IMR-90 (cell line): ENCODE measurements at regions not wholly inside any gene's neighbourhood (a gene's known extent, or its start where the extent isn't known, plus 50 kb on each side); places are given as distances from the start of the nearest gene placed in this dataset.

Experiments used
- ATAC-seq: fragments of 200-7000 bp; cut with Tn5 transposase; 2 replicates; pipeline ENCODE4 v1.9.1; 2020; ENCODE audit warnings: low read depth, mild to moderate bottlenecking, moderate library complexity
- BruUV-seq: library from RNA; stranded (reverse); fragments of 400-500 nt; replicated peaks from 2 replicates; lab custom pipeline; 2021; lab: Mats Ljungman, UMichigan
- CTCF ChIA-PET: fragments of 300-600 bp; formaldehyde crosslinking; extraction: SDS; loops from one replicate; lab custom pipeline; 2021; ENCODE audit warnings: antibody characterized with exemption; lab: Yijun Ruan, JAX
- POLR2A ChIA-PET: fragments of 300-600 bp; sonication (Branson Sonifier 250); formaldehyde crosslinking; loops from one replicate; lab custom pipeline; 2022; ENCODE audit warnings: antibody characterized with exemption; ENCODE audit not compliant: unreplicated experiment; lab: Charles Lee
- DNase-seq: peaks from one replicate; pipeline ENCODE4 v3.0.0; 2013
- H2AFZ ChIP-seq: replicated peaks from 2 replicates; pipeline ENCODE3; 2013; ENCODE audit warnings: low read length, mild to moderate bottlenecking; ENCODE audit not compliant: poor library complexity
- H2AK5ac ChIP-seq: 2 replicates; pipeline ENCODE4 v1.6.1; 2013; ENCODE audit warnings: low read depth, low read length, inconsistent platforms
- H2AK9ac ChIP-seq: replicated peaks from 2 replicates; pipeline ENCODE3; 2013; ENCODE audit warnings: mild to moderate bottlenecking, low read depth, low read length, moderate library complexity; ENCODE audit not compliant: poor library complexity
- H2BK120ac ChIP-seq: 2 replicates; pipeline ENCODE4 v1.6.1; 2013; ENCODE audit warnings: low read depth, low read length, inconsistent platforms
- H2BK15ac ChIP-seq: 3 replicates; pipeline ENCODE4 v1.6.1; 2013; ENCODE audit warnings: low read depth, low read length, inconsistent platforms
- H2BK20ac ChIP-seq: 2 replicates; pipeline ENCODE4 v1.6.1; 2013; ENCODE audit warnings: low read depth, mild to moderate bottlenecking, inconsistent platforms, low read length, moderate library complexity
- H2BK5ac ChIP-seq: 2 replicates; pipeline ENCODE4 v1.6.1; 2013; ENCODE audit warnings: mild to moderate bottlenecking, low read depth, low read length, inconsistent platforms; ENCODE audit not compliant: poor library complexity, severe bottlenecking
- H3K14ac ChIP-seq: replicated peaks from 2 replicates; pipeline ENCODE4 v1.6.1; 2013; ENCODE audit warnings: low read depth, low read length, inconsistent platforms
- H3K18ac ChIP-seq: 2 replicates; pipeline ENCODE4 v1.6.1; 2013; ENCODE audit warnings: low read depth, low read length, control low read depth
- H3K23ac ChIP-seq: 2 replicates; pipeline ENCODE4 v1.6.1; 2013; ENCODE audit warnings: low read depth, low read length, inconsistent platforms
- H3K27ac ChIP-seq: 2 replicates; pipeline ENCODE4 v1.5.1; 2013; ENCODE audit warnings: mild to moderate bottlenecking, control low read depth, low read length; ENCODE audit not compliant: insufficient read depth
- H3K27me3 ChIP-seq: 2 replicates; pipeline ENCODE4 v1.6.1; 2013; ENCODE audit warnings: low read length; ENCODE audit not compliant: control insufficient read depth, insufficient read depth
- H3K36me3 ChIP-seq: 2 replicates; pipeline ENCODE4 v1.6.1; 2013; ENCODE audit warnings: low read length, mixed read lengths; ENCODE audit not compliant: control insufficient read depth, insufficient read depth
- H3K4ac ChIP-seq: 2 replicates; pipeline ENCODE4 v1.6.1; 2013; ENCODE audit warnings: low read depth, low read length, inconsistent platforms
- H3K4me1 ChIP-seq: 2 replicates; pipeline ENCODE4 v1.6.1; 2013; ENCODE audit warnings: low read length, mixed read lengths; ENCODE audit not compliant: control insufficient read depth, insufficient read depth
- H3K4me2 ChIP-seq: 2 replicates; pipeline ENCODE4 v1.6.1; 2013; ENCODE audit warnings: low read depth, mild to moderate bottlenecking, control low read depth, low read length, moderate library complexity
- H3K4me3 ChIP-seq: 2 replicates; pipeline ENCODE4 v1.5.1; 2013; ENCODE audit warnings: low read depth, mild to moderate bottlenecking, control low read depth, low read length, moderate library complexity; ENCODE audit not compliant: insufficient read depth
- H3K56ac ChIP-seq: 2 replicates; pipeline ENCODE4 v1.6.1; 2013; ENCODE audit warnings: low read length, inconsistent platforms; ENCODE audit not compliant: insufficient read depth; ENCODE audit errors: extremely low read depth
- H3K79me1 ChIP-seq, 2 experiments: 2 replicates each; pipeline ENCODE4 v1.6.1; 2013; ENCODE audit warnings: low read length in 2 of 2, inconsistent platforms in 1 of 2, low read depth in 1 of 2
- H3K9ac ChIP-seq: 2 replicates; pipeline ENCODE4 v1.6.1; 2013; ENCODE audit warnings: low read depth, low read length, control low read depth
- H3K9me1 ChIP-seq: 2 replicates; pipeline ENCODE4 v1.6.1; 2013; ENCODE audit warnings: low read length, inconsistent platforms; ENCODE audit not compliant: insufficient read depth
- H3K9me3 ChIP-seq: 2 replicates; pipeline ENCODE4 v1.6.1; 2013; ENCODE audit warnings: low read length; ENCODE audit not compliant: control insufficient read depth, insufficient read depth
- H4K20me1 ChIP-seq: 2 replicates; pipeline ENCODE4 v1.6.1; 2013; ENCODE audit warnings: low read length, inconsistent platforms; ENCODE audit not compliant: insufficient read depth
- H4K5ac ChIP-seq: 2 replicates; pipeline ENCODE4 v1.6.1; 2013; ENCODE audit warnings: mild to moderate bottlenecking, low read depth, low read length, control low read depth
- H4K8ac ChIP-seq, 2 experiments: 2 replicates each; pipeline ENCODE4 v1.6.1; 2013; ENCODE audit warnings: low read depth in 2 of 2, low read length in 2 of 2, control low read depth in 1 of 2, inconsistent platforms in 1 of 2
- H4K91ac ChIP-seq: 2 replicates; pipeline ENCODE4 v1.6.1; 2013; ENCODE audit warnings: low read depth, low read length, inconsistent platforms; ENCODE audit not compliant: insufficient read depth
- BHLHE40 ChIP-seq: fragments of 150-350 bp; IDR thresholded peaks from 2 replicates; pipeline ENCODE4 v1.6.1; 2016; ENCODE audit warnings: mild to moderate bottlenecking, low read depth, low read length
- CEBPB ChIP-seq: IDR thresholded peaks from 2 replicates; pipeline ENCODE4 v1.6.1; 2012; ENCODE audit warnings: low read depth, low read length, improper control_type of control experiment
- CHD1 ChIP-seq: IDR thresholded peaks from 2 replicates; pipeline ENCODE4 v1.6.1; 2012; ENCODE audit warnings: low read depth, low read length, improper control_type of control experiment
- MAZ ChIP-seq: IDR thresholded peaks from 2 replicates; pipeline ENCODE4 v1.6.1; 2012; ENCODE audit warnings: low read depth, mild to moderate bottlenecking, low read length, improper control_type of control experiment, moderate library complexity, borderline replicate concordance
- MXI1 ChIP-seq: IDR thresholded peaks from 2 replicates; pipeline ENCODE4 v1.6.1; 2012; ENCODE audit warnings: low read depth, mild to moderate bottlenecking, low read length, moderate library complexity, borderline replicate concordance
- WGBS, 2 experiments: methylation state at CpG; one replicate each; pipeline versions ENCODE4 v1.1.5 to v1.1.7; 2013; ENCODE audit warnings: missing lambda C conversion rate in 2 of 2; ENCODE audit not compliant: insufficient read length in 1 of 2; ENCODE audit errors: extremely low coverage in 2 of 2; 5-methylcytosine and 5-hydroxymethylcytosine counted together
- dilution Hi-C: fragments of 300-500 bp; cut with HindIII; formaldehyde crosslinking; loops from one replicate; pipeline ENCODE4 v1.14.3; 2018; ENCODE audit warnings: low sequenced_read_pairs; ENCODE audit not compliant: unreplicated experiment
- in situ Hi-C: fragments of 300-500 bp; cut with MboI; formaldehyde crosslinking; loops from 3 replicates; pipeline ENCODE4 v1.14.3; 2019; ENCODE audit warnings: low sequenced_read_pairs, inconsistent platforms, mixed read lengths
- intact Hi-C: fragments of 100-400 bp; cut with micrococcal nuclease; formaldehyde crosslinking; loops from 2 replicates; pipeline ENCODE4 v1.10.0; 2022
- TF ChIP-seq, protein P1 (sequence below): fragments of 150-350 bp; IDR thresholded peaks from 2 replicates; pipeline ENCODE4 v1.6.1; 2017; ENCODE audit warnings: mild to moderate bottlenecking, antibody characterized with exemption, low read length, low read depth
- TF ChIP-seq, protein P2 (sequence below): conservative IDR thresholded peaks from 2 replicates; pipeline ENCODE4 v1.5.1; 2012; ENCODE audit warnings: mild to moderate bottlenecking, low read depth, low read length, improper control_type of control experiment

DNA sequence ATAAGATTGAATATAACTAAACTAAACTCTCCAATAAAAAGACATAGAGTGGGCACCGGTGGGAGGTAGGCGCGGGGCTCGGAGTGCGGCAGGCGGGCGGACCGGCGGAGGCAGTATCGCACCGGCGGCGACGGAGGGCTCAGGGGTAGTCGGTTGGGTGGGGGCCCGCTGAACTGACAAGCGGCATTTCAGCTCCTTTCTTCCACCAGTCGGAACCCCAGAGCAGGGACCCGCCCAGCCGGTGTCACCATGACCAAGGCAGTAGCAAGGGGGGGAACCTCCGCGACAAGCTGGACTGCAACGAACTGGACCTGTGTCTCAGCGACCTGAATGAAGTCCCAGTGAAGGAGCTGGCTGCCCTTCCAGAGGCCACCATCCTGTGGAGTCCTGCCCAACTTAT lies 156.7 kb downstream of the HINT1 start:
- no peak overlapping the region for H3K4me3 ChIP-seq
- no TSS peak for BruUV-seq
- no peak overlapping the region for H2AK5ac ChIP-seq
- no peak overlapping the region for H4K91ac ChIP-seq
- H2BK20ac ChIP-seq, result no peak overlapping the region
- H2BK15ac ChIP-seq, result no peak overlapping the region
- ATAC-seq (no peak), DNase-seq (no peak)
- H3K4me1 ChIP-seq, result no peaks in the 10 kb centered on the region
- H3K56ac ChIP-seq, result no peak overlapping the region
- no peak overlapping the region for H3K4ac ChIP-seq
- no peaks in the 10 kb centered on the region for H3K9me1 ChIP-seq
- TF ChIP-seq CHD1, result no peak
- TF ChIP-seq MXI1, result no peak
- TF ChIP-seq, protein P1, sequence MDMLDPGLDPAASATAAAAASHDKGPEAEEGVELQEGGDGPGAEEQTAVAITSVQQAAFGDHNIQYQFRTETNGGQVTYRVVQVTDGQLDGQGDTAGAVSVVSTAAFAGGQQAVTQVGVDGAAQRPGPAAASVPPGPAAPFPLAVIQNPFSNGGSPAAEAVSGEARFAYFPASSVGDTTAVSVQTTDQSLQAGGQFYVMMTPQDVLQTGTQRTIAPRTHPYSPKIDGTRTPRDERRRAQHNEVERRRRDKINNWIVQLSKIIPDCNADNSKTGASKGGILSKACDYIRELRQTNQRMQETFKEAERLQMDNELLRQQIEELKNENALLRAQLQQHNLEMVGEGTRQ, result no peak
- TF ChIP-seq, protein P2, sequence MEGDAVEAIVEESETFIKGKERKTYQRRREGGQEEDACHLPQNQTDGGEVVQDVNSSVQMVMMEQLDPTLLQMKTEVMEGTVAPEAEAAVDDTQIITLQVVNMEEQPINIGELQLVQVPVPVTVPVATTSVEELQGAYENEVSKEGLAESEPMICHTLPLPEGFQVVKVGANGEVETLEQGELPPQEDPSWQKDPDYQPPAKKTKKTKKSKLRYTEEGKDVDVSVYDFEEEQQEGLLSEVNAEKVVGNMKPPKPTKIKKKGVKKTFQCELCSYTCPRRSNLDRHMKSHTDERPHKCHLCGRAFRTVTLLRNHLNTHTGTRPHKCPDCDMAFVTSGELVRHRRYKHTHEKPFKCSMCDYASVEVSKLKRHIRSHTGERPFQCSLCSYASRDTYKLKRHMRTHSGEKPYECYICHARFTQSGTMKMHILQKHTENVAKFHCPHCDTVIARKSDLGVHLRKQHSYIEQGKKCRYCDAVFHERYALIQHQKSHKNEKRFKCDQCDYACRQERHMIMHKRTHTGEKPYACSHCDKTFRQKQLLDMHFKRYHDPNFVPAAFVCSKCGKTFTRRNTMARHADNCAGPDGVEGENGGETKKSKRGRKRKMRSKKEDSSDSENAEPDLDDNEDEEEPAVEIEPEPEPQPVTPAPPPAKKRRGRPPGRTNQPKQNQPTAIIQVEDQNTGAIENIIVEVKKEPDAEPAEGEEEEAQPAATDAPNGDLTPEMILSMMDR, result no peak
- TF ChIP-seq MAZ, result no peak
- TF ChIP-seq BHLHE40, result no peak
- no peak for TF ChIP-seq CEBPB
- no peaks in the 10 kb centered on the region for H3K27me3 ChIP-seq
- H3K23ac ChIP-seq, result no peak overlapping the region
- no peak overlapping the region for H2AK9ac ChIP-seq
- in situ Hi-C loops, result no loop called here
- no peaks in the 10 kb centered on the region for H3K36me3 ChIP-seq
- H4K20me1 ChIP-seq, result no peaks in the 10 kb centered on the region
- no peak overlapping the region for H3K4me2 ChIP-seq
- intact Hi-C loops, result no loop called here
- no peak overlapping the region for H3K18ac ChIP-seq
- dilution Hi-C loops, result no loop called here
- H2AFZ ChIP-seq, result no peak overlapping the region
- H3K79me1 ChIP-seq, result no peaks in the 10 kb centered on the region
- no peak overlapping the region for H4K8ac ChIP-seq
- 80% methylated on average over 16 of the region's 24 CpGs; no CpG with 5 or more reads in 1 of the 2 experiments for WGBS, 2 experiments
- H3K27ac ChIP-seq, result no peak overlapping the region
- POLR2A ChIA-PET, result no interaction called here
- H2BK5ac ChIP-seq, result no peak overlapping the region
- no peak overlapping the region for H2BK120ac ChIP-seq
- no peak overlapping the region for H4K5ac ChIP-seq
- H3K9me3 ChIP-seq, result peaks cover 5% of the 10 kb centered on the region; the same call in 1 of the 2 replicates
- CTCF ChIA-PET, result no interaction called here
- no peak overlapping the region for H3K14ac ChIP-seq
- no peak overlapping the region for H3K9ac ChIP-seq
